ENCODE measurements at regions not wholly inside any gene's neighbourhood (a gene's known extent, or its start where the extent isn't known, plus 50 kb on each side); places are given as distances from the start of the nearest gene placed in this dataset.

GRCh38 chr11:69560141-69560790, 78.8 kb downstream of the LINC01488 start:
- Histone ChIP-seq H3K27me3 (no peaks in the 10 kb centered on the region), H3K4me1 (no peaks in the 10 kb centered on the region), H3K4me3 (no peak overlapping the region), H3K9me3 (no peaks in the 10 kb centered on the region), H3K36me3 (no peaks in the 10 kb centered on the region), H3K27ac (no peak overlapping the region)
- DNase-seq, result no peak
- TF ChIP-seq CTCF (IDR thresholded peaks at IDR 0.05), result no peak
- no peak for TF ChIP-seq POLR2A (IDR thresholded peaks at IDR 0.05)
- intact Hi-C loops (cut with DNase I; ENCODE audit: low total_unique reads), result no loop called here

GRCh38 chr11:69562302-69562701, 78.7 kb upstream of the CCND1 start:
- intact Hi-C loops (cut with DNase I; ENCODE audit: low total_unique reads), result no loop called here
- H3K4me3 ChIP-seq, result no peak overlapping the region
- TF ChIP-seq CTCF (IDR thresholded peaks at IDR 0.05) (no peak), POLR2A (IDR thresholded peaks at IDR 0.05) (no peak)
- no peaks in the 10 kb centered on the region for H3K27me3 ChIP-seq
- H3K9me3 ChIP-seq, result no peaks in the 10 kb centered on the region
- no peaks in the 10 kb centered on the region for H3K36me3 ChIP-seq
- no peak overlapping the region for H3K27ac ChIP-seq
- no peak for DNase-seq
- no peaks in the 10 kb centered on the region for H3K4me1 ChIP-seq

- no peaks in the 10 kb centered on the region for H3K27me3 ChIP-seq
- no peaks in the 10 kb centered on the region for H3K4me1 ChIP-seq
- TF ChIP-seq POLR2A (IDR thresholded peaks at IDR 0.05) (no peak), CTCF (IDR thresholded peaks at IDR 0.05) (no peak)
- DNase-seq, result no peak
- no peaks in the 10 kb centered on the region for H3K36me3 ChIP-seq
- H3K27ac ChIP-seq, result no peak overlapping the region
- no peaks in the 10 kb centered on the region for H3K9me3 ChIP-seq
- intact Hi-C loops (cut with DNase I; ENCODE audit: low total_unique reads), result no loop called here
- no peak overlapping the region for H3K4me3 ChIP-seq
Measured at GRCh38 chr11:69562816-69563215, 78.1 kb upstream of the CCND1 start.

GRCh38 chr11:69563306-69563705, 77.7 kb upstream of the CCND1 start:
- no peaks in the 10 kb centered on the region for H3K27me3 ChIP-seq
- no peaks in the 10 kb centered on the region for H3K4me1 ChIP-seq
- no peak for DNase-seq
- no peaks in the 10 kb centered on the region for H3K9me3 ChIP-seq
- H3K4me3 ChIP-seq, result no peak overlapping the region
- no peaks in the 10 kb centered on the region for H3K36me3 ChIP-seq
- TF ChIP-seq POLR2A (IDR thresholded peaks at IDR 0.05), result no peak
- TF ChIP-seq CTCF (IDR thresholded peaks at IDR 0.05), result no peak
- intact Hi-C loops (cut with DNase I; ENCODE audit: low total_unique reads), result no loop called here
- H3K27ac ChIP-seq, result no peak overlapping the region

- Histone ChIP-seq H3K4me1 (no peaks in the 10 kb centered on the region), H3K4me3 (no peak overlapping the region), H3K27ac (no peak overlapping the region), H3K9me3 (no peaks in the 10 kb centered on the region), H3K36me3 (no peaks in the 10 kb centered on the region), H3K27me3 (no peaks in the 10 kb centered on the region)
- intact Hi-C loops (cut with DNase I; ENCODE audit: low total_unique reads), result no loop called here
- no peak for TF ChIP-seq POLR2A (IDR thresholded peaks at IDR 0.05)
- no peak for DNase-seq
Measured at GRCh38 chr11:69563946-69564775, 76.8 kb upstream of the CCND1 start.
